ENCODE measurements at regions not wholly inside any gene's neighbourhood (a gene's known extent, or its start where the extent isn't known, plus 50 kb on each side); places are given as distances from the start of the nearest gene placed in this dataset.

- no peak for ATAC-seq
These were observed 214.5 kb upstream of the P2RY1 start for GRCh38 chr3:152620395-152620794.

More at GRCh38 chr3:152620395-152620794, 214.5 kb upstream of the P2RY1 start:
- H3K9me2 ChIP-seq (ENCODE audit: insufficient read depth) = peaks cover 6% of the 10 kb centered on the region; the same call in 1 of the 2 replicates
- H3F3A ChIP-seq (replicated peaks; ENCODE audit: low read depth) = no peaks in the 10 kb centered on the region
- Mint-ChIP-seq H3K27me3 (ENCODE audit: insufficient read depth, low read depth, poor library complexity) (no peaks in the 10 kb centered on the region), H3K4me3 (no peak overlapping the region), H3K9me3 (no peaks in the 10 kb centered on the region), H3K4me1 (peaks cover 6% of the 10 kb centered on the region), H3K36me3 (ENCODE audit: low read depth) (no peaks in the 10 kb centered on the region; the same call in 2 of the 3 replicates), H3K27ac (no peak overlapping the region)
- no peak overlapping the region for H2AFZ ChIP-seq
- H4K20me1 ChIP-seq (replicated peaks; ENCODE audit: insufficient read depth) = no peaks in the 10 kb centered on the region
- no peaks in the 10 kb centered on the region for H3K36me3 ChIP-seq (ENCODE audit: insufficient read depth)
- no peak for DNase-seq (ENCODE audit: low spot score)
- H3K79me2 ChIP-seq (replicated peaks; ENCODE audit: insufficient read depth) = no peaks in the 10 kb centered on the region
- no peaks in the 10 kb centered on the region for H3K27me3 ChIP-seq (ENCODE audit: insufficient read depth)
- no peak overlapping the region for H3K4me2 ChIP-seq
- 0 out of 2 replicates have a peak, but pooled peaks cover 12% of the 10 kb centered on the region for H3K4me1 ChIP-seq (ENCODE audit: insufficient read depth)
- no peak overlapping the region for H3K27ac ChIP-seq (ENCODE audit: low read depth)
- TF ChIP-seq STAT1 (IDR thresholded peaks at IDR 0.05; ENCODE audit: unreplicated experiment) = no peak
- no peak for TF ChIP-seq JUNB (IDR thresholded peaks at IDR 0.05; ENCODE audit: unreplicated experiment)
- TF ChIP-seq ZNF462 (CRISPR knock-in tag; IDR thresholded peaks at IDR 0.05) = no peak
- no peak for TF ChIP-seq REST (IDR thresholded peaks at IDR 0.05; ENCODE audit: unreplicated experiment)
- no peak for TF ChIP-seq ZNF114 (CRISPR knock-in tag; IDR thresholded peaks at IDR 0.05)
- no peak for TF ChIP-seq CREB1 (CRISPR knock-in tag; IDR thresholded peaks at IDR 0.05; ENCODE audit: low read depth)
- TF ChIP-seq CTCF (conservative IDR thresholded peaks at IDR 0.05; ENCODE audit: low read depth in 2 of 2) = no peak
- no peak for TF ChIP-seq ETS1 (IDR thresholded peaks at IDR 0.05)
- TF ChIP-seq EZH2 (IDR thresholded peaks at IDR 0.05; ENCODE audit: low read depth, unreplicated experiment) = no peak
- TF ChIP-seq ZNF331 (CRISPR knock-in tag; IDR thresholded peaks at IDR 0.05; ENCODE audit: low read depth) = no peak
- no peak for TF ChIP-seq POLR2AphosphoS5 (IDR thresholded peaks at IDR 0.05; ENCODE audit: low read depth)
- TF ChIP-seq NANOG (IDR thresholded peaks at IDR 0.05; ENCODE audit: borderline replicate concordance) = no peak
- no peak for TF ChIP-seq EZH2phosphoT487 (IDR thresholded peaks at IDR 0.05; ENCODE audit: unreplicated experiment)
- H3K4me3 ChIP-seq = no peak overlapping the region
